HL-60 (cell line): ENCODE measurements at regions not wholly inside any gene's neighbourhood (a gene's known extent, or its start where the extent isn't known, plus 50 kb on each side); places are given as distances from the start of the nearest gene placed in this dataset.

ENCODE experiments used
- DNase-seq, 2 experiments: peaks; one replicate each; pipeline ENCODE4 v3.0.0-alpha.2; 2010 to 2020; ENCODE audit warnings: low read depth in 1 of 2, low spot score in 1 of 2
- H3K27ac ChIP-seq: fragments of 250-450 bp; sonication (Bioruptor Pico); replicated peaks from 2 replicates; pipeline ENCODE4 v1.5.1; 2020; ENCODE audit warnings: mild to moderate bottlenecking, moderate library complexity
- H3K27me3 ChIP-seq: fragments of 250-450 bp; sonication (Bioruptor Pico); 2 replicates; pipeline ENCODE4 v1.5.1; 2021; ENCODE audit warnings: mild to moderate bottlenecking, moderate library complexity; ENCODE audit not compliant: insufficient read depth, poor library complexity, severe bottlenecking
- H3K4me3 ChIP-seq: replicated peaks from 2 replicates; pipeline ENCODE4 v1.5.1; 2011; ENCODE audit warnings: mild to moderate bottlenecking, control low read depth, low read length; ENCODE audit not compliant: insufficient read depth
- GABPA ChIP-seq: IDR thresholded peaks from 2 replicates; pipeline ENCODE4 v1.6.1; 2012; ENCODE audit warnings: low read depth
- POLR2AphosphoS5 ChIP-seq: IDR thresholded peaks from 2 replicates; pipeline ENCODE4 v1.6.1; 2012; ENCODE audit warnings: low read depth
- REST ChIP-seq: IDR thresholded peaks from 2 replicates; pipeline ENCODE4 v1.6.1; 2012; ENCODE audit warnings: low read depth; ENCODE audit not compliant: insufficient replicate concordance
- SPI1 ChIP-seq: IDR thresholded peaks from 2 replicates; pipeline ENCODE4 v1.6.1; 2012; ENCODE audit warnings: low read depth, mild to moderate bottlenecking, borderline replicate concordance
- TF ChIP-seq, protein P1 (sequence below): IDR thresholded peaks from one replicate; pipeline ENCODE4 v1.5.1; 2011; ENCODE audit warnings: low read length, control low read depth, inconsistent platforms; ENCODE audit not compliant: insufficient read depth

DNA sequence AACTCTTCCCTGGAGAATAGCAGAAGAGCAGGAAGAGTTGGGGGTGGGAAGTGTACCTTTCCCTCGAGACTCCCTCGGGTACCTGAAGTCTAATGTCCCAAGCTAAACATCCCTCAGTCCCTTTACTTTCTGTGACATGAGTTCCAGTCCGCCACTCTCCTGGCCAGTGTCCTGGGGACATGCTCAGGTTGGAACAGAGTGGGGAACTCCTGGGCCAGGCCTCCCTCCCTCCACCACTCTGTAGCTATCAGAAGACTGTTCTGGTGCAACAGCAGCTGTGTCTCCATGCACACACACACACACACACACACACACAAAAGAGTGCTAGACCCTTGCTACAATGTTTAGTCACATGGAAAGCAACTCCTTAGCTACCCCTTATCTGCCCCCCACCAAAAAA, 155.0 kb upstream of the HES1 start:
- DNase-seq: no peak
- Histone ChIP-seq H3K27me3 (no peaks in the 10 kb centered on the region), H3K4me3 (no peak overlapping the region), H3K27ac (no peak overlapping the region)
- TF ChIP-seq REST (no peak), SPI1 (no peak), GABPA (no peak), POLR2AphosphoS5 (no peak)
- TF ChIP-seq, protein P1, sequence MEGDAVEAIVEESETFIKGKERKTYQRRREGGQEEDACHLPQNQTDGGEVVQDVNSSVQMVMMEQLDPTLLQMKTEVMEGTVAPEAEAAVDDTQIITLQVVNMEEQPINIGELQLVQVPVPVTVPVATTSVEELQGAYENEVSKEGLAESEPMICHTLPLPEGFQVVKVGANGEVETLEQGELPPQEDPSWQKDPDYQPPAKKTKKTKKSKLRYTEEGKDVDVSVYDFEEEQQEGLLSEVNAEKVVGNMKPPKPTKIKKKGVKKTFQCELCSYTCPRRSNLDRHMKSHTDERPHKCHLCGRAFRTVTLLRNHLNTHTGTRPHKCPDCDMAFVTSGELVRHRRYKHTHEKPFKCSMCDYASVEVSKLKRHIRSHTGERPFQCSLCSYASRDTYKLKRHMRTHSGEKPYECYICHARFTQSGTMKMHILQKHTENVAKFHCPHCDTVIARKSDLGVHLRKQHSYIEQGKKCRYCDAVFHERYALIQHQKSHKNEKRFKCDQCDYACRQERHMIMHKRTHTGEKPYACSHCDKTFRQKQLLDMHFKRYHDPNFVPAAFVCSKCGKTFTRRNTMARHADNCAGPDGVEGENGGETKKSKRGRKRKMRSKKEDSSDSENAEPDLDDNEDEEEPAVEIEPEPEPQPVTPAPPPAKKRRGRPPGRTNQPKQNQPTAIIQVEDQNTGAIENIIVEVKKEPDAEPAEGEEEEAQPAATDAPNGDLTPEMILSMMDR: no peak

DNA sequence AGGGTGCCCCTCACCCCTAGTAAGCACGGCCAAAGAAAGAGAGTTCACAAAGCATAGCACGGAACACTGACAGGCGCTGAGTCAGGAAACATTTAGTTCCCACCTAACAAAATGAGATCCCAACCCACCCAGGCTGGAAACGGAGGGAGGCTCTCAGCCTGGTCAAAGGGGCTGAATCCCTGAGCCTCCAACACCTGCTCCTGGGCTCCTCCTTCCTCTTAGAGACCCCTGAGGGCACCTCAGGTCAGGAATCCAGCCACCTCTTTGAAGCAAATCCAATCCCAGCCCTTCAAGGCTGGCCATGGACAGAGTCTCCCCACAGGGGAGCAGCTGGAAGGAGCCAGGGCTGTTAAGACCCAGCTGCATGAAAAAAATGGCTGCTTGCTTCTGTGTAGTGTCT, 154.4 kb upstream of the HES1 start:
- H3K4me3 ChIP-seq: no peak overlapping the region
- H3K27me3 ChIP-seq: no peaks in the 10 kb centered on the region
- no peak for DNase-seq
- TF ChIP-seq POLR2AphosphoS5 (no peak), SPI1 (no peak), REST (no peak), GABPA (no peak)
- TF ChIP-seq, protein P1: no peak
- no peak overlapping the region for H3K27ac ChIP-seq

DNA sequence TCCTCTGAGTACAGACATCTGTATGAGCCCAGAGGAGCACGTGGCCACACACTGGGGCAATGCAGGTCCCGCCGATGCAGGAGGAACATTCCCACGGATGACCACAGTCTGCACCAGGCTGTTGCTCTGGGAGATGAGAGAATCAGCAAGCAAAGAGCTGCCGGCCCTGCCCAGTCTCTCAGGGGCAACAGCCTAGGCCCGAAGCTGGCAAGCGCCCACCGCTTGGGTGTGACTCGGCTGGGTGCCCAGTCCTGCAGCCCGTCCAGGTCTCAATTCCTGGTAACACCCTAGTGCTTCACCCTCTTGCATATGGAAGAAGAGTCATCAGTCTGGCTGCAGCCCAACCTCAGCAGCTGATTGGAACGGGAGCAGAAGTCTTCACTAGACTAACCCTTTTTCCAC, 153.7 kb upstream of the HES1 start:
- no peak for TF ChIP-seq GABPA
- TF ChIP-seq, protein P1: no peak
- TF ChIP-seq POLR2AphosphoS5: no peak
- TF ChIP-seq REST: no peak
- no peak for TF ChIP-seq SPI1
- no peak overlapping the region for H3K4me3 ChIP-seq
- no peak overlapping the region for H3K27ac ChIP-seq
- no peaks in the 10 kb centered on the region for H3K27me3 ChIP-seq
- no peak for DNase-seq
